AG08395 (cell line): ENCODE measurements at regions not wholly inside any gene's neighbourhood (a gene's known extent, or its start where the extent isn't known, plus 50 kb on each side); places are given as distances from the start of the nearest gene placed in this dataset.

ENCODE experiments used
- DNase-seq: peaks from one replicate; pipeline ENCODE4 v3.0.0; 2012; ENCODE audit warnings: mixed read lengths, low spot score

DNA sequence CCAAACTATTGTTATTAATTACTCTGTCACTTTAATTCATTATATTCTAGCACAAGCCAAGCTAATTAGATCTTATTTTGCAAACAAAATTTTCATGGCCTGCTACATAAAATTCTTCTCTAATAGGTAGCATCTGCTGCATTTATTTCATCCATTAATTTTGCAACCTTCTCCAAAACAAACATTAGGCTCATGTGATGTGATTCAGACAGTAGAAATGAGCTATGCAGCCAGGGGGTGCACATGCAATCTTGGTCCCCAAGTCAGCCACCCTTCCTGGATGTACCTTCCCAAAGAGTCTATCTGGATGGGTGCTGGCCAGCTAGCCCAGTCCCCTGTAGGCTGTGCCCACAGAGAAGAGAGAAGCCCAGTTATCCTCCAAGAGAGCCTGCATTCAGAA is 242.1 kb upstream of the OSR1 start:
- DNase-seq, result no peak

GRCh38 chr2:19598971-19599370 is 240.5 kb upstream of the OSR1 start:
- no peak for DNase-seq

- no peak for DNase-seq
These were observed 233.8 kb upstream of the OSR1 start for GRCh38 chr2:19592197-19592596.

DNA sequence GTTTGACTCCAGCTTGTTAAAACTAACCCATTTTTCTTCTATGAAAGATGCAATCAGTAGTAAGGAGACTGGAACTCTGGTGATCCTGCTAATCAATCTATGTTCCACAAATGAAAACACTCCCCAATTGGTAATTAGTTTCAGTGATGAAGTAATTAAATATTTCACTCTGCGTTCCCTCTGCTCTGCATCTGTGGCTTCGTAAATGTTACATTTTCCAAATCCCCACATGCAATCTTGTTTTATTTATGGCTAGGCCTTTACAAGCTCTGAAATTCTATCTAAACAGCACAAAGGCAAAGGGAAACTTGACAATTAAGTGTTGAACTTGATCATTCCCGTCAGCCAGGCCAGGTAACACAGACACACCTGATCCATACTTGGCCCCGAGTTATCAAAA is 231.4 kb upstream of the OSR1 start:
- no peak for DNase-seq

- no peak for DNase-seq
These were observed 222.4 kb upstream of the OSR1 start for GRCh38 chr2:19580830-19581229.

GRCh38 chr2:19580264-19580663 is 221.8 kb upstream of the OSR1 start:
- DNase-seq, result no peak

- DNase-seq, result no peak
These were observed 221.0 kb upstream of the OSR1 start for GRCh38 chr2:19579461-19579860.

DNA sequence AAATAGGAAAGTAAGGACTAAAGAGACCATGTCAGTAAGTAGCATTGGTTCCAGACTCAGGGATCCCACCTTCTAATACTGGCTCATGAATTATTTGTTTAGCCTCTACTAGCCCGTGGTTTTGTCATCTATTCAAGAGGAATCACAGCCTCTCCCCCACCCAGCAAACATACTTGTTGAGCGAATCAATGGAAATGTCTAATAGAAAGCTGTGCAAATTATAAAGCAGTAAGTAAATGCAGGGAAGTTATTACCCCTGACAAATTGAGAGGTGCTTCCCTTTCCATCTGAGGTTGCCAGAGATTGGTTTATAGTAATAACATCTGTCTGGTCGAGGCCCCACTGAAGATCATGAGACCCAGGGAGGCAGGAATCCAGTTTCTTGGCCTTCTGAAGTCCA is 219.3 kb upstream of the OSR1 start:
- no peak for DNase-seq

DNA sequence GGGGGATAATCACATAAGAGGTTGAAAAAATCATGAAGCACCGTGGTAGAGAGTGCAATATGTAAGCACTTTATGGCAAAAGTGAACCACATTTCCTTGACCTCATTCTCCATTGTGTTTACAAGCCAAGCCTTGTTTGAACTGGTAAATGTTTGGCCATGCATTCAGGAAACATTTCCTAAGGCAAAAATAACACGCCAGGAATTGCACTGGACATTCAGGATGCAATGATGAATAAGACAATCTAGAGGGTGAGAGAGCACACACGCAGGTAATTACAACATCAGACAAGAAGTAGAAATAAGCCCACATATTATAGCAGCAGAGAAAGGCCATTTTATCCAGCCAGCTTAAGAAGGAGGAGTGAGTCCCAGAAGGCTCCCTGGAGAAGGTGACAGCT is 218.0 kb upstream of the OSR1 start:
- DNase-seq, result no peak

- DNase-seq, result peak; percentile 21
These were observed 217.2 kb upstream of the OSR1 start for GRCh38 chr2:19575641-19576040.

DNA sequence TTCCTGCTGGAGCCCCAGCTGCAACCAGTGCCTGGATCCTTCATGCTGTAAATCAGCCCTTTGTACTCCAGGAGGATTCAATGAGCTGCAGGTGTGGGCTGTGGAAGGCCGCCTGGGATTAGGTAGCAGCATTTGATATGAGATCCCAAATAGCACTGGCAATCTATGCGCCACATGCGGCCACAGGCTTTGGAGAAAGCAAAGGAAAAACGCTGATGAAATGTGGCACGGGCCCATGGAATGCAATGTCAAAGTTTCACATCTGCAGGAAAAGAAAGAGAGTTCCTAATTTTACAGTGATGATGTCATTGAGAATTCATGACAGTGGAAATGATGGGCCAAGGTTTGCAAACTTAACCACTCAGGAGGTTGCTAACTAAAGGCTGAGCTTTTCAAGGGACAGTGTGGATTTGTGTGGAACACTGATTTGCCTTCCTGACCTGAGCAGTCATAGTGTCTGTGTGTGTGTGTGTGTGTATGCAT is 216.4 kb upstream of the OSR1 start:
- DNase-seq, result peak; percentile 76

DNA sequence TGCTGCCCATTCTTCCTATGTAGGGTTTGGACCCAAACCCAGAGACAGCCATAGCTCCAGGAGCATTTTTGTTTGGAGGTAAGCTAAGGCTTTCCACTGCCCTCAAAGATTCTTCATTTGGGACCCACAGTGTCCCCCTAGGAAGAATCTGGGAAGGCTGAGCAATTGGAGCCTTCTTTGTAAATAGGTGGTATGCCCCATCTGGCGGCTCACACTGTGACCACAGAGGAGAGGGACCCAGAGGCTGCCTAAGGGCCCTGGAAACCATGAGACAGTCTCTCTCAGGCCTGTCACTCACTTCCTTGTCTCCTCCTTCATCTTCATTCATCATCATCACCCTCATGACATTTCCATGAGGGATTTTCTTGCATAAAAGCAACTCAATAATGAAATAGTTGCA is 215.4 kb upstream of the OSR1 start:
- DNase-seq, result no peak

GRCh38 chr2:19571773-19572172 is 213.3 kb upstream of the OSR1 start:
- DNase-seq, result no peak

DNA sequence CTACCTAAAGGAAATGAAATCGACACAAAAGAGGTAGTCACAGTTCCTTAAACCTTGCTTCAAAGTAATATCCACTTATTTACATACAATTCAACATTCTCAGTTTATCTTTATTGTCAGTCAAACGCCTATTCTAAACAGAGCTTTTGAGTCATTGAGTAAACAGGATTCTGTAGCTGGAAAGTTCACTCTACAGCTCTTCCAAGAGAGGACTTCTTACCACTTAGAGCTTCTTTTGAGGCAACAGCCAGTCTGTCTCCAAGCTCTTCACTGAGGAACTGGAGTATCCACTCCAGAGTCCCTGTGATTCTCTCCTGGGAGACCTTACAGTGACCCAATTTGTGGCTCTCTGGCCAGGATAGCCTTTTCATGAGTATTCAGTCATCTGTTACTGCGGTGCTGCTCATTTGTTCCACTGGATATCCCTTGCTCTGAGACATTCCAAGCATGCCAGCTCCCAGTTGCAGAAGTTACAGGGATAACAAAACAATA is 210.9 kb upstream of the OSR1 start:
- DNase-seq, result peak; percentile 40

DNA sequence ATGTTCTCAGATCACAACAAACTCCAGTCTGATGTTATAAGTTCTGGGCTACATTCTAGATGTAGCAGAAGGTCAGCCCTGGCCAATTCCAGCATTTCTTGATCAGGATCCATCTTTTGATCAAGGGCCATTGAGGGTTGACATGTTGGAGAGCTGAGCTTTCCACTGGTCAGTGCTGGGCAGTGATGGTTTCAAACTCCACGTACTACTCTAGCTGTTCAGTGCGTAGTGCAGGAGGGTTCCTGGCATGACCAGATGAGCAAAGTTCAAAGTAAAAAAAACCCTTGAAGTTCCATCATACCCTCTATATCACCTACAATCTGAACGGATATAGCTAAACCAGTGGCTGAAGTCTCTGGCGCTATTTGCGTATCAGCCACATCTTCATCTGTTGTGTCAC is 210.4 kb upstream of the OSR1 start:
- no peak for DNase-seq

- no peak for DNase-seq
These were observed 202.4 kb upstream of the OSR1 start for GRCh38 chr2:19560785-19561184.

DNA sequence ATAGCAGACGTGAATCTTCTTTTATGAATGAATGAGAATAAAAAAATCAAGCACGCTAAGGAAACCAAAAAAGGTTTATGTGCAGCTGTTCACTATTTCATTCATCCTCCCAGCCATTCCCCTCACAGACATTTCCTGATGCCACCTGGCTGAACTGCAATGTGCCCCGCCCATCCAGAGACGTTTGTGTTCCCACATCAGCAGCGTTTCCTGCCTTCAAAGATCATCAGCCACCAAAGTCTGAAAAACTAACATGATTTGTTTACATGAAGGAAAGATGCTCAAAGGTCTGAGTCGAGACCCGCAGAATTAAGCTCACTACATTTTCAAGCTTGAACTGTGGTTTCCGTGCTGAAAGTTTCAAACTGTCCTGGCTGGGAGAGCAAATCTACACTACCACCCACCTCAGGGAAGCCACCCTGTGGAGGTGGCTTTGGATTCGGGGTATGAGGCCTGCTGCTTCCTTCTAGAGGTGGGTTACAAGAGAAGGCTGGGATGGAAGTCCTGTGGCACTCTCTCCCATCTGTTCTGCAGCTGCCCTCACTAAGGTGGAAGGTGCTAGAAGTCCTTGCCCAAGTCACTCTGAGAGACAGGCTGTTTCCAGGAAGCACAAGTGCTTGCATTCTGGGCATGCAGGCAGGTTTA is 201.3 kb upstream of the OSR1 start:
- no peak for DNase-seq

GRCh38 chr2:19556648-19557047 is 198.2 kb upstream of the OSR1 start:
- no peak for DNase-seq

- no peak for DNase-seq
These were observed 196.1 kb upstream of the OSR1 start for GRCh38 chr2:19554520-19554919.

GRCh38 chr2:19552270-19552669 is 193.8 kb upstream of the OSR1 start:
- DNase-seq, result no peak

DNA sequence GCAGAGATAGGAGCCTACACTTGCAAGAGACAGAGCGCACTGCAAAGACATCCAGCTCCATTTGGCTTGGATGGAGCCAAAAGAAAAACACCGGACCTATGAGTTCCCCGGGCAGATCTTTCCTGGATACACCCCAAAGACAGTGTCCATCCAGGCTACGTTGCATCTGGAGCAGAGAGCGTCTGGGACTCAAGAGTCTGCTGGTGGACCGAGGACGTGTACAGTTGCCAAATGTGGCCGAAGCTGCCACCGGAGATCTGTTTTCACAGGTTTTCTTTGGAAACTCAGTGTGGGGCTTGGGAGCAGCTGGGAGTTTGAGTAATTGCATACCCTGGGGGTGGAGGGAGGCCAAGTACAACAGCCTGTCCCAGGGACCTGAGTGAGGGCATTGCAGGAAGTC is 192.3 kb upstream of the OSR1 start:
- DNase-seq, result no peak

- no peak for DNase-seq
These were observed 191.4 kb upstream of the OSR1 start for GRCh38 chr2:19549821-19550220.

GRCh38 chr2:19548116-19548515 is 189.7 kb upstream of the OSR1 start:
- DNase-seq, result no peak

- DNase-seq, result no peak
These were observed 188.9 kb upstream of the OSR1 start for GRCh38 chr2:19547321-19547720.
